ENCODE measurements at regions not wholly inside any gene's neighbourhood (a gene's known extent, or its start where the extent isn't known, plus 50 kb on each side); places are given as distances from the start of the nearest gene placed in this dataset.

DNA sequence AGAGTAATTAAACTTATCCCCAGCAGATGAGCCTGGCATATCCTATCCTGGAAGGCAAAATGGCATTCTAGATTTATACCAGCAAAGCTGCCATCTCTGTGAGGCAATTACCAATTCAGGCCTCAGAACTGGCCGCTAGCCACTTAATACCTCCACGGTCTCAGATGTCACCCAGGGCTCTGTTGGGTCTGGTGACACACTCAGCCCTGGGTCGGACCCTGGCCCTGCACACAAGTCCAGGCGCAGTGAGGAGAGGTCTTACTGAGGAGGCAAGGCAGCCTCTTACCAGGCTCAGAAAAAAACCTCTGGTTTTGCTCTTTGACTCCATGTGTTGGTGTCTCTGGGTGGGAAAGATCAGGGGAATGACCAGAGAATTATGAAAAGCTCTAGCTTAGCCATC is 186.6 kb downstream of the EMX2 start:
- intact Hi-C loops (cut with DNase I), result no loop called here
- DNase-seq, result no peak
- no peak overlapping the region for H3K27ac ChIP-seq
- H3K4me3 ChIP-seq, result no peak overlapping the region
- H3K27me3 ChIP-seq, result no peaks in the 10 kb centered on the region
- TF ChIP-seq CTCF (IDR thresholded peaks at IDR 0.05), result no peak
- no peak for TF ChIP-seq EP300 (IDR thresholded peaks at IDR 0.05)
- TF ChIP-seq POLR2A (IDR thresholded peaks at IDR 0.05), result no peak
- no peaks in the 10 kb centered on the region for H3K36me3 ChIP-seq
- peaks cover 0 to 3% of the 10 kb centered on the region in 2 donors for H3K9me3 ChIP-seq
- H3K4me1 ChIP-seq (ENCODE audit: insufficient read depth), result no peaks in the 10 kb centered on the region
- WGBS, 3 donors, result 88 to 94% (median 92%) methylated on average over 4 of the region's 4 CpGs

- Histone ChIP-seq H3K4me3 (no peak overlapping the region), H3K36me3 (no peaks in the 10 kb centered on the region), H3K4me1 (ENCODE audit: insufficient read depth) (no peaks in the 10 kb centered on the region), H3K27me3 (no peaks in the 10 kb centered on the region), H3K27ac (no peak overlapping the region), H3K9me3 (peaks cover 0 to 3% of the 10 kb centered on the region in 2 donors)
- no peak for TF ChIP-seq CTCF (IDR thresholded peaks at IDR 0.05)
- no peak for TF ChIP-seq POLR2A (IDR thresholded peaks at IDR 0.05)
- no peak for TF ChIP-seq EP300 (IDR thresholded peaks at IDR 0.05)
- 69 to 85% (median 77%) methylated on average over 17 of the region's 17 CpGs for WGBS, 3 donors
- DNase-seq, result no peak
- intact Hi-C loops (cut with DNase I), result no loop called here
Measured at GRCh38 chr10:117731121-117731791, 188.7 kb downstream of the EMX2 start.

GRCh38 chr10:117734731-117735405 is 192.3 kb downstream of the EMX2 start:
- Histone ChIP-seq H3K4me1 (ENCODE audit: insufficient read depth) (no peaks in the 10 kb centered on the region), H3K27ac (no peak overlapping the region), H3K4me3 (no peak overlapping the region), H3K36me3 (no peaks in the 10 kb centered on the region), H3K9me3 (no peaks in the 10 kb centered on the region), H3K27me3 (no peaks in the 10 kb centered on the region)
- intact Hi-C loops (cut with DNase I), result no loop called here
- peak in 1 of 5 donors; percentile 42 for DNase-seq
- no peak for TF ChIP-seq EP300 (IDR thresholded peaks at IDR 0.05)
- no peak for TF ChIP-seq CTCF (IDR thresholded peaks at IDR 0.05)
- no peak for TF ChIP-seq POLR2A (IDR thresholded peaks at IDR 0.05)
- whole genome bisulfite sequencing, 3 donors, result 16 to 37% (median 33%) methylated on average over 21 to 48 of the region's 48 CpGs

DNA sequence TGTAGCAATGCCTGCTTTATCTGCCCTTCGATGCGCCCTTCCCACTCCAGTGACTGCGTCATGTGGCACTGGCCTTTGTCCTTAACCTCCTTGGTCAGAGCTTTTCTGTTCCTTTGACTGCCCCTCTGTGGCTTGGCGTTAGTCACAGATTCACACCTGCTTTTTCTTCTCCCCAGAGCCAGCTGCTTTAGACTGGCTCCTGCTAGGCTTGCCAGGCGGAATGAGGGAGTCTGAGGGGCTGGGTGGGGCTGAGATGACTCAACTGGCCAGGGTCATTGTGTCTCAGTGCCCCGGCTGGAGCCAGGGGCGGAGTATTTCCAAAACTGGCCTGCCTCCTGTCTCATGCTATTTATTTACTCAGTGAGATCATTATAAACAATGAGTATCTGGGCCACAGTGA is 194.1 kb downstream of the EMX2 start:
- intact Hi-C loops (cut with DNase I), result no loop called here
- TF ChIP-seq CTCF (IDR thresholded peaks at IDR 0.05) (no peak), POLR2A (IDR thresholded peaks at IDR 0.05) (no peak), EP300 (IDR thresholded peaks at IDR 0.05) (no peak)
- Histone ChIP-seq H3K4me3 (no peak overlapping the region), H3K36me3 (no peaks in the 10 kb centered on the region), H3K4me1 (ENCODE audit: insufficient read depth) (no peaks in the 10 kb centered on the region), H3K9me3 (no peaks in the 10 kb centered on the region), H3K27me3 (no peaks in the 10 kb centered on the region), H3K27ac (no peak overlapping the region)
- WGBS, 3 donors, result 76 to 78% (median 78%) methylated on average over 7 of the region's 7 CpGs
- DNase-seq, result no peak
